ENCODE measurements at regions not wholly inside any gene's neighbourhood (a gene's known extent, or its start where the extent isn't known, plus 50 kb on each side); places are given as distances from the start of the nearest gene placed in this dataset.
"Not testable (repeated sequence)": the region's sequence is repeated elsewhere in the genome, so short reads cannot be mapped to it uniquely, and the experiment has no call there.

GRCh38 chr2:147008481-147008880 lies 836.3 kb upstream of the ACVR2A start:
- no peak for TF ChIP-seq CTCF (IDR thresholded peaks at IDR 0.05; ENCODE audit: control insufficient read depth, extremely low read depth, insufficient read depth)
- no peak for DNase-seq (ENCODE audit: low read depth)
- H3K4me3 ChIP-seq (ENCODE audit: low read depth, low read length): no peak overlapping the region

DNA sequence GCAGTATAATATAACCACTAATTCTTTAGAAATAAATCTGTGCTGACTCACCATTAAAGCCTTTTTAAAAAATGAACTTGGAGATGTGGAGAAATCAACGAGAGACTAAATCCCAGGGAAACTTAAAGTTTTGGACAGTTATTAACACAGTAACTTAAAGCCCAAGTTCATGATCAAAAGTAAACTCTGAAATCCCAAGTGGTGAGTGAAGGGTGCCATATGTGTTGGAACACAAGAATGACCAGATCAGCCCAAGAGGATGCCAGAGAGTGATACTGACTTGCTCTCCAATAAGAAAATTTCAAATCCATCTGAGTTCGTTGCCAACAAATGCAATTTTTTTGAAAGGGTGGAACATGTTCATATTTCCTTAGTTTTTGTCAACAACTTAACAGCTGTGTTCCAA lies 838.1 kb upstream of the ACVR2A start:
- no peak for TF ChIP-seq CTCF (IDR thresholded peaks at IDR 0.05; ENCODE audit: control insufficient read depth, extremely low read depth, insufficient read depth)
- no peak overlapping the region for H3K4me3 ChIP-seq (ENCODE audit: low read depth, low read length)
- no peak for DNase-seq (ENCODE audit: low read depth)

- no peak overlapping the region for H3K4me3 ChIP-seq (ENCODE audit: low read depth, low read length)
- TF ChIP-seq CTCF (IDR thresholded peaks at IDR 0.05; ENCODE audit: control insufficient read depth, extremely low read depth, insufficient read depth): no peak
- DNase-seq (ENCODE audit: low read depth): no peak
Observed at GRCh38 chr2:147003081-147003480, 841.7 kb upstream of the ACVR2A start.

- DNase-seq (ENCODE audit: low read depth): no peak
- no peak for TF ChIP-seq CTCF (IDR thresholded peaks at IDR 0.05; ENCODE audit: control insufficient read depth, extremely low read depth, insufficient read depth)
- H3K4me3 ChIP-seq (ENCODE audit: low read depth, low read length): no peak overlapping the region
Observed at GRCh38 chr2:147002256-147002655, 842.6 kb upstream of the ACVR2A start.

DNA sequence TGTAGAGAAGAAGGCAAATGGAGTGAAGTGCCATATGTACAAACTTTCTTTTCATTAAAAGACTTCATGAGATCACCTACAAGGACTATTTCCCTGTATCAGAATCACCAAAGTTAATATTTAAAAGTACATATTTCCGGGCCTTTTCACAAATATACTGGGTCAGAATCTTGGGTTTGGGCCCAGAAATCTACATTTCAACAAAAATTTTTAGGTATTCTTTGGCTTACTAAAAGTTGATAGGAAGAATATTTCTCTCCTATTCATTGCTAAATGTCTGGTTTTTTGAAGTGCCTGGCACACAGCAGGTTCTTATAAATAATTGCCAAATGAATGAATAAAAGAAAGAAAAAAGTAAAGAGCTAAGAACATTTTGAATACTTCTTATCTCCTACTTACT lies 843.8 kb upstream of the ACVR2A start:
- TF ChIP-seq CTCF (IDR thresholded peaks at IDR 0.05; ENCODE audit: control insufficient read depth, extremely low read depth, insufficient read depth): no peak
- H3K4me3 ChIP-seq (ENCODE audit: low read depth, low read length): no peak overlapping the region

DNA sequence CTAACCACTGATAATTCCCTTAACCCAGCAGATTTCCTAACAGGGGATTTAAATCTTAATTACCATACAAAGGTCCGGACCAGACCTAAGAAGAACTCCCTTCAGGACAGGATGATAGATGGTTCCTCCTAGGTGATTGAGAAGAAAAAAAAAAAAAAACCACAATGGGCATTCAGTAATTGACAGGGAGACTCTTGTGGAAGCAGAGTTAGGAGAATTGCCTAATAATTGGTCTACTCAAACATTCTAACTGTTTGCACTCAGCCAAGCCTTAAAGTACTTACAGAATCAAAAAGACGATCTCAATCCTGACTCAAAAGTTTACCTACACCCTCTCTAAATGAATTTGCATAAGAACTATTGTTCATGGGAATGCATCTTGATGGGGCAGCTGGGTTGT lies 844.7 kb upstream of the ACVR2A start:
- not testable (repeated sequence) for H3K4me3 ChIP-seq (ENCODE audit: low read depth, low read length); DNase-seq (ENCODE audit: low read depth)

More for the DNA sequence above, 843.8 kb upstream of the ACVR2A start:
- DNase-seq (ENCODE audit: low read depth): no peak

GRCh38 chr2:146997945-146998344 lies 846.9 kb upstream of the ACVR2A start:
- TF ChIP-seq CTCF (IDR thresholded peaks at IDR 0.05; ENCODE audit: control insufficient read depth, extremely low read depth, insufficient read depth): no peak
- DNase-seq (ENCODE audit: low read depth): no peak

DNA sequence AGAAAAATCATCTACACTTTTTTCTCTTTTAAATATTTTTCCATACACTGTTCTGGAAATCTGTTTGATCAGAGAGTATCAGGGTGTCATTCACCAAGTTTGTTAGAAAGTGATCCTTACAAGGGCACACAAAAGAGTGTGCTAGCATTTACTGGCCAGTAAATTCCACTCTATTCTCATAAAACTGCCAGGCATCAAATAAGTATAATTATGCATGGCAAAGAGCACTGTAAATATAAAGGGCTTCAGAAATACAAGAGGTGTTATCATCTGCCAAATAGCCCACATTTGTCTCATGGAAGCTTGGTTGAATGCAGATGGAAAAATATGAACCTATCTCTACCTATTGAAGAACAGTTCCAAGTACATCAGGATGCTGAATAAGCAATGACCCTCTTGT lies 847.3 kb upstream of the ACVR2A start:
- DNase-seq (ENCODE audit: low read depth): no peak
- no peak for TF ChIP-seq CTCF (IDR thresholded peaks at IDR 0.05; ENCODE audit: control insufficient read depth, extremely low read depth, insufficient read depth)
- H3K4me3 ChIP-seq (ENCODE audit: low read depth, low read length): no peak overlapping the region

More at GRCh38 chr2:146997945-146998344, 846.9 kb upstream of the ACVR2A start:
- H3K4me3 ChIP-seq (ENCODE audit: low read depth, low read length): no peak overlapping the region
